HepG2 (cell line): ENCODE measurements at regions not wholly inside any gene's neighbourhood (a gene's known extent, or its start where the extent isn't known, plus 50 kb on each side); places are given as distances from the start of the nearest gene placed in this dataset.

ENCODE experiments used
- ATAC-seq: fragments of 200-7000 bp; cut with Tn5 transposase; 3 replicates; pipeline ENCODE4 v1.9.1; 2020; ENCODE audit warnings: mild to moderate bottlenecking, moderate library complexity
- BruUV-seq: library from RNA; stranded (reverse); fragments of 400-500 nt; replicated peaks from 2 replicates; lab custom pipeline; 2021; lab: Mats Ljungman, UMichigan
- CTCF ChIA-PET: fragments of 300-600 bp; formaldehyde crosslinking; extraction: SDS; loops from one replicate; lab custom pipeline; 2021; ENCODE audit warnings: low total read pairs, inconsistent platforms, low intra/inter-chr PET ratio; lab: Yijun Ruan, JAX
- POLR2A ChIA-PET: fragments of 350-600 bp; sonication (Branson Sonifier 250); formaldehyde crosslinking; loops from one replicate; lab custom pipeline; 2020; ENCODE audit warnings: antibody characterized with exemption, inconsistent platforms; lab: Yijun Ruan, JAX
- DNase-seq: peaks from one replicate; pipeline ENCODE4 v3.0.0-alpha.2; 2015; ENCODE audit warnings: low spot score
- FAIRE-seq: peaks from 3 replicates; lab custom pipeline; 2011; peaks lifted over from hg19 to GRCh38; lab: Jason Lieb, UNC
- H2AFZ ChIP-seq: one replicate; pipeline ENCODE4 v1.6.1; 2011; ENCODE audit warnings: low read length, inconsistent platforms
- H3K27ac ChIP-seq: fragments of 300-600 bp; 3 replicates; pipeline ENCODE4 v1.8.0; 2011; ENCODE audit warnings: mixed run types, mild to moderate bottlenecking, mixed read lengths, low read length, inconsistent platforms; ENCODE audit not compliant: insufficient read depth; ENCODE audit errors: extremely low read length
- H3K27me3 ChIP-seq, 2 experiments: fragments of 200-600 bp in 1 of 2; 2 replicates in 1 of 2; 3 replicates in 1 of 2; pipeline versions ENCODE4 v1.6.0 to v1.8.0; 2011; ENCODE audit warnings: low read length in 2 of 2, mild to moderate bottlenecking in 2 of 2, moderate library complexity in 2 of 2, inconsistent platforms in 1 of 2; ENCODE audit not compliant: insufficient read depth in 2 of 2, control insufficient read depth in 1 of 2
- H3K36me3 ChIP-seq, 2 experiments: fragments of 200-600 bp in 1 of 2; replicated peaks in 1 of 2; 2 replicates in 1 of 2; 3 replicates in 1 of 2; pipeline versions ENCODE4 v1.5.1 to v1.8.0; 2011; ENCODE audit warnings: low read length in 2 of 2, inconsistent platforms in 1 of 2; ENCODE audit not compliant: insufficient read depth in 2 of 2, control insufficient read depth in 1 of 2
- H3K4me1 ChIP-seq: 2 replicates; pipeline ENCODE4 v1.5.1; 2012; ENCODE audit warnings: low read length, inconsistent platforms; ENCODE audit not compliant: insufficient read depth
- H3K4me2 ChIP-seq: 2 replicates; pipeline ENCODE4 v1.6.0; 2011; ENCODE audit warnings: low read depth, low read length, inconsistent platforms
- H3K4me3 ChIP-seq, 3 experiments: fragments of 200-600 bp in 1 of 3; sonication (generic), shearing (Covaris generic) in 1 of 3; replicated peaks in 1 of 3; 2 replicates each; pipeline ENCODE4 v1.5.1; 2011 to 2016; ENCODE audit warnings: low read length in 3 of 3, inconsistent platforms in 2 of 3, low read depth in 2 of 3, mild to moderate bottlenecking in 2 of 3, control low read depth in 1 of 3, mixed read lengths in 1 of 3; ENCODE audit not compliant: insufficient read depth in 1 of 3
- H3K79me2 ChIP-seq: one replicate; pipeline ENCODE4 v1.6.1; 2011; ENCODE audit warnings: low read length, inconsistent platforms; ENCODE audit not compliant: insufficient read depth
- H3K9ac ChIP-seq: 2 replicates; pipeline ENCODE4 v1.6.0; 2011; ENCODE audit warnings: mild to moderate bottlenecking, low read depth, low read length, inconsistent platforms; ENCODE audit not compliant: insufficient read depth
- H3K9me3 ChIP-seq: 2 replicates; pipeline ENCODE4 v1.5.1; 2012; ENCODE audit warnings: mild to moderate bottlenecking, low read length
- H4K20me1 ChIP-seq: 2 replicates; pipeline ENCODE4 v1.6.0; 2011; ENCODE audit warnings: inconsistent platforms, mild to moderate bottlenecking, low read length, moderate library complexity; ENCODE audit not compliant: insufficient read depth
- CC2D1A ChIP-seq: sonication (generic); formaldehyde crosslinking; IDR thresholded peaks from 2 replicates; pipeline ENCODE4 v1.8.1; 2023; ENCODE audit warnings: mild to moderate bottlenecking, missing genetic modification reagents
- ETS1 ChIP-seq: sonication (generic); formaldehyde crosslinking; IDR thresholded peaks from 2 replicates; pipeline ENCODE4 v1.4.0; 2020; ENCODE audit warnings: missing genetic modification reagents
- FOXO4 ChIP-seq: sonication (generic); formaldehyde crosslinking; conservative IDR thresholded peaks from 2 replicates; pipeline ENCODE4 v1.8.1; 2023; ENCODE audit warnings: missing genetic modification reagents
- GABPB1 ChIP-seq: IDR thresholded peaks from 2 replicates; pipeline ENCODE4 v1.6.1; 2016; ENCODE audit warnings: mild to moderate bottlenecking, missing genetic modification reagents, moderate library complexity, missing compliant biosample characterization
- HMGXB4 ChIP-seq, 2 experiments: sonication (generic) in 1 of 2; formaldehyde crosslinking in 1 of 2; IDR thresholded peaks; 2 replicates each; pipeline versions ENCODE4 v1.4.0 to v1.6.1; 2018 to 2020; ENCODE audit warnings: missing genetic modification reagents in 2 of 2, borderline replicate concordance in 1 of 2, low read depth in 1 of 2, mild to moderate bottlenecking in 1 of 2, missing biosample characterization in 1 of 2
- IRF1 ChIP-seq: sonication (generic); formaldehyde crosslinking; IDR thresholded peaks from 2 replicates; pipeline ENCODE4 v1.4.0; 2020; ENCODE audit warnings: low read depth, mild to moderate bottlenecking, missing genetic modification reagents
- KLF6 ChIP-seq: IDR thresholded peaks from 2 replicates; pipeline ENCODE4 v1.8.0; 2016; ENCODE audit warnings: missing biosample characterization, missing genetic modification reagents
- LCORL ChIP-seq, 2 experiments: fragments of 450-650 bp in 1 of 2; sonication (generic) in 1 of 2; formaldehyde crosslinking in 1 of 2; IDR thresholded peaks; 2 replicates each; pipeline versions ENCODE4 v1.5.0 to v1.6.1; 2017 to 2020; ENCODE audit warnings: antibody characterized with exemption in 1 of 2, missing genetic modification reagents in 1 of 2
- MAFG ChIP-seq: sonication (generic); formaldehyde crosslinking; IDR thresholded peaks from 2 replicates; pipeline ENCODE4 v1.5.1; 2020; ENCODE audit warnings: mild to moderate bottlenecking, missing genetic modification reagents
- MTA1 ChIP-seq: sonication (generic); formaldehyde crosslinking; IDR thresholded peaks from 2 replicates; pipeline ENCODE4 v1.4.0; 2020; ENCODE audit warnings: missing genetic modification reagents, mild to moderate bottlenecking, borderline replicate concordance
- POLR2AphosphoS2 ChIP-seq: IDR thresholded peaks from 2 replicates; pipeline ENCODE4 v1.6.1; 2011; ENCODE audit warnings: low read depth, low read length, improper control_type of control experiment
- REXO4 ChIP-seq: sonication (generic); formaldehyde crosslinking; IDR thresholded peaks from 2 replicates; pipeline ENCODE4 v1.8.0; 2022; ENCODE audit warnings: missing genetic modification reagents, mild to moderate bottlenecking, borderline replicate concordance
- SRSF9 ChIP-seq: fragments of 200-400 bp; formaldehyde crosslinking; IDR thresholded peaks from 2 replicates; pipeline ENCODE4 v1.6.1; 2018; ENCODE audit warnings: borderline replicate concordance, mild to moderate bottlenecking, low read depth, low read length; ENCODE audit not compliant: insufficient read depth, poor library complexity, severe bottlenecking
- XBP1 ChIP-seq: sonication (generic); formaldehyde crosslinking; IDR thresholded peaks from 2 replicates; pipeline ENCODE4 v1.5.0; 2020; ENCODE audit warnings: missing genetic modification reagents
- ZNF367 ChIP-seq: sonication (generic); formaldehyde crosslinking; IDR thresholded peaks from 2 replicates; pipeline ENCODE4 v1.4.0; 2020; ENCODE audit warnings: missing genetic modification reagents, borderline replicate concordance
- ZNF781 ChIP-seq: sonication (generic); formaldehyde crosslinking; IDR thresholded peaks from 2 replicates; pipeline ENCODE4 v1.5.1; 2020; ENCODE audit warnings: borderline replicate concordance, mild to moderate bottlenecking, missing genetic modification reagents; ENCODE audit errors: not compliant biosample characterization
- ZSCAN25 ChIP-seq: sonication (generic); formaldehyde crosslinking; IDR thresholded peaks from 2 replicates; pipeline ENCODE4 v1.8.0; 2022; ENCODE audit warnings: mild to moderate bottlenecking, missing genetic modification reagents
- WGBS: methylation state at CpG from one replicate; pipeline ENCODE4 v1.1.6; 2017; ENCODE audit warnings: low lambda C conversion rate; 5-methylcytosine and 5-hydroxymethylcytosine counted together
- in situ Hi-C: cut with HindIII; loops from 2 replicates; pipeline ENCODE4 v1.10.0; 2017; ENCODE audit warnings: low pct_unique_long_range_greater_than_20kb; ENCODE audit not compliant: extremely low pct_ligation_motif_present
- intact Hi-C: fragments of 100-400 bp; cut with micrococcal nuclease; formaldehyde crosslinking; loops from one replicate; pipeline ENCODE4 v1.10.0; 2022; ENCODE audit not compliant: unreplicated experiment

- no peak for TF ChIP-seq LCORL (IDR thresholded peaks at IDR 0.05)
- TF ChIP-seq LCORL (CRISPR knock-in tag; IDR thresholded peaks at IDR 0.05): no peak
- no peak for TF ChIP-seq CC2D1A (CRISPR knock-in tag)
- no peak for TF ChIP-seq IRF1 (CRISPR knock-in tag)
- no peak for TF ChIP-seq ZNF781 (CRISPR knock-in tag)
Measured at GRCh38 chr3:59300733-59301132, 250.9 kb upstream of the CFAP20DC start (continued).

GRCh38 chr3:59299561-59299960, 249.7 kb upstream of the CFAP20DC start:
- ChIA-PET CTCF (no interaction called here), POLR2A (no interaction called here)
- intact Hi-C loops (no loop called here), in situ Hi-C loops (no loop called here)
- no peak overlapping the region for H3K4me3 ChIP-seq
- no peaks in the 10 kb centered on the region for H3K27me3 ChIP-seq
- DNase-seq: no peak
- H3K36me3 ChIP-seq: no peaks in the 10 kb centered on the region
- BruUV-seq: no TSS peak
- H3K27ac ChIP-seq: no peak overlapping the region
- TF ChIP-seq ETS1 (CRISPR knock-in tag) (no peak), XBP1 (CRISPR knock-in tag) (no peak), FOXO4 (CRISPR knock-in tag) (no peak), ZSCAN25 (no peak), HMGXB4 (CRISPR knock-in tag; IDR thresholded peaks at IDR 0.05; ENCODE audit: borderline replicate concordance in 1 of 2, low read depth in 1 of 2) (no peak), SRSF9 (no peak), GABPB1 (CRISPR knock-in tag) (no peak), MAFG (CRISPR knock-in tag) (no peak), MTA1 (CRISPR knock-in tag) (no peak), REXO4 (CRISPR knock-in tag) (no peak), POLR2AphosphoS2 (no peak), KLF6 (CRISPR knock-in tag) (no peak), ZNF367 (no peak)
- H3K4me2 ChIP-seq: no peak overlapping the region
- H3K4me1 ChIP-seq: no peaks in the 10 kb centered on the region
- H4K20me1 ChIP-seq: no peaks in the 10 kb centered on the region
- no peak overlapping the region for H3K9ac ChIP-seq
- H2AFZ ChIP-seq: no peak overlapping the region
- ATAC-seq: no peak
- FAIRE-seq: no peak
- 43% methylated on average over 2 of the region's 2 CpGs for WGBS
- H3K79me2 ChIP-seq: no peaks in the 10 kb centered on the region
- no peaks in the 10 kb centered on the region; the same call in 1 of the 2 replicates for H3K9me3 ChIP-seq
